ENCODE measurements at regions not wholly inside any gene's neighbourhood (a gene's known extent, or its start where the extent isn't known, plus 50 kb on each side); places are given as distances from the start of the nearest gene placed in this dataset.

- DNase-seq (ENCODE audit: low read depth), result no peak
- no peak overlapping the region for H3K4me3 ChIP-seq (ENCODE audit: low read depth, low read length)
- peak; percentile 21 for TF ChIP-seq CTCF (IDR thresholded peaks at IDR 0.05; ENCODE audit: low read depth, low read length, missing control alignments)
Measured at GRCh38 chr13:86870444-86870843, 800.7 kb upstream of the SLITRK5 start.

GRCh38 chr13:86877441-86877840 is 793.7 kb upstream of the SLITRK5 start:
- no peak for TF ChIP-seq CTCF (IDR thresholded peaks at IDR 0.05; ENCODE audit: low read depth, low read length, missing control alignments)
- no peak for DNase-seq (ENCODE audit: low read depth)
- no peak overlapping the region for H3K4me3 ChIP-seq (ENCODE audit: low read depth, low read length)

GRCh38 chr13:86878781-86879180 is 792.4 kb upstream of the SLITRK5 start:
- no peak for TF ChIP-seq CTCF (IDR thresholded peaks at IDR 0.05; ENCODE audit: low read depth, low read length, missing control alignments)
- DNase-seq (ENCODE audit: low read depth), result no peak
- no peak overlapping the region for H3K4me3 ChIP-seq (ENCODE audit: low read depth, low read length)

- TF ChIP-seq CTCF (IDR thresholded peaks at IDR 0.05; ENCODE audit: low read depth, low read length, missing control alignments), result no peak
- H3K4me3 ChIP-seq (ENCODE audit: low read depth, low read length), result no peak overlapping the region
- no peak for DNase-seq (ENCODE audit: low read depth)
Measured at GRCh38 chr13:86881390-86881789, 789.8 kb upstream of the SLITRK5 start.

GRCh38 chr13:86882107-86882506 is 789.1 kb upstream of the SLITRK5 start:
- DNase-seq (ENCODE audit: low read depth), result no peak
- no peak overlapping the region for H3K4me3 ChIP-seq (ENCODE audit: low read depth, low read length)
- TF ChIP-seq CTCF (IDR thresholded peaks at IDR 0.05; ENCODE audit: low read depth, low read length, missing control alignments), result no peak

GRCh38 chr13:86882835-86883234 is 788.3 kb upstream of the SLITRK5 start:
- TF ChIP-seq CTCF (IDR thresholded peaks at IDR 0.05; ENCODE audit: low read depth, low read length, missing control alignments), result no peak
- no peak overlapping the region for H3K4me3 ChIP-seq (ENCODE audit: low read depth, low read length)
- DNase-seq (ENCODE audit: low read depth), result no peak

- no peak for TF ChIP-seq CTCF (IDR thresholded peaks at IDR 0.05; ENCODE audit: low read depth, low read length, missing control alignments)
- DNase-seq (ENCODE audit: low read depth), result no peak
- no peak overlapping the region for H3K4me3 ChIP-seq (ENCODE audit: low read depth, low read length)
Measured at GRCh38 chr13:86892330-86892729, 778.8 kb upstream of the SLITRK5 start.
